DND-41 (cell line): ENCODE measurements at regions not wholly inside any gene's neighbourhood (a gene's known extent, or its start where the extent isn't known, plus 50 kb on each side); places are given as distances from the start of the nearest gene placed in this dataset.

ENCODE experiments used
- EZH2 ChIP-seq: IDR thresholded peaks from 3 replicates; pipeline ENCODE4 v1.6.1; 2012; ENCODE audit warnings: borderline replicate concordance, low read depth, mild to moderate bottlenecking, moderate library complexity, low read length, inconsistent platforms; ENCODE audit not compliant: severe bottlenecking
- TF ChIP-seq, protein P1 (sequence below): IDR thresholded peaks from 2 replicates; pipeline ENCODE4 v1.5.1; 2012; ENCODE audit warnings: borderline replicate concordance, low read length, moderate library complexity, mild to moderate bottlenecking; ENCODE audit not compliant: poor library complexity, severe bottlenecking; ENCODE audit errors: extremely low read depth

DNA sequence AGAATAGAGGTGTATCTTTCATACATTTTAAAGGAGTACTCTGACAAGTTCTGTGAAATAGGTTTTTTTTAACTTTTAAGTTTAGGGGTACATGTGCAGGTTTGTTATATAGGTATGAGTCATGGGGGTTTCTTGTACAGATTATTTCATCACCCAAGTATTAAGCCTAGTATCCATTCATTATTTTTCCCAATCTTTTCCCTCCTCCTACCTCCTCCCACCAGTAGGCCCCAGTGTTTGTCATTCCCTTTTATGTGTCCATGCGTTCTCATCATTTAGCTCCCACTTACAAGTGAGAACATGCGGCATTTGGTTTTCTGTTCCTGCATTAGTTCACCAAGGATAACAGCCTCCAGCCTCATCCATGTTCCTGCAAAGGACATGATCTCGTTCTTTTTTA is 175.5 kb downstream of the CYB561 start:
- TF ChIP-seq, protein P1, sequence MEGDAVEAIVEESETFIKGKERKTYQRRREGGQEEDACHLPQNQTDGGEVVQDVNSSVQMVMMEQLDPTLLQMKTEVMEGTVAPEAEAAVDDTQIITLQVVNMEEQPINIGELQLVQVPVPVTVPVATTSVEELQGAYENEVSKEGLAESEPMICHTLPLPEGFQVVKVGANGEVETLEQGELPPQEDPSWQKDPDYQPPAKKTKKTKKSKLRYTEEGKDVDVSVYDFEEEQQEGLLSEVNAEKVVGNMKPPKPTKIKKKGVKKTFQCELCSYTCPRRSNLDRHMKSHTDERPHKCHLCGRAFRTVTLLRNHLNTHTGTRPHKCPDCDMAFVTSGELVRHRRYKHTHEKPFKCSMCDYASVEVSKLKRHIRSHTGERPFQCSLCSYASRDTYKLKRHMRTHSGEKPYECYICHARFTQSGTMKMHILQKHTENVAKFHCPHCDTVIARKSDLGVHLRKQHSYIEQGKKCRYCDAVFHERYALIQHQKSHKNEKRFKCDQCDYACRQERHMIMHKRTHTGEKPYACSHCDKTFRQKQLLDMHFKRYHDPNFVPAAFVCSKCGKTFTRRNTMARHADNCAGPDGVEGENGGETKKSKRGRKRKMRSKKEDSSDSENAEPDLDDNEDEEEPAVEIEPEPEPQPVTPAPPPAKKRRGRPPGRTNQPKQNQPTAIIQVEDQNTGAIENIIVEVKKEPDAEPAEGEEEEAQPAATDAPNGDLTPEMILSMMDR, result no peak
- no peak for TF ChIP-seq EZH2
